Pons (tissue), 1 donor: ENCODE measurements at regions not wholly inside any gene's neighbourhood (a gene's known extent, or its start where the extent isn't known, plus 50 kb on each side); places are given as distances from the start of the nearest gene placed in this dataset.
A peak's percentile ranks its signal among the peaks of the same experiment; 100 is the strongest.

Experiments used
- DNase-seq: peaks from one replicate; pipeline ENCODE4 v3.0.0-alpha.2; 2016; ENCODE audit warnings: low spot score

DNA sequence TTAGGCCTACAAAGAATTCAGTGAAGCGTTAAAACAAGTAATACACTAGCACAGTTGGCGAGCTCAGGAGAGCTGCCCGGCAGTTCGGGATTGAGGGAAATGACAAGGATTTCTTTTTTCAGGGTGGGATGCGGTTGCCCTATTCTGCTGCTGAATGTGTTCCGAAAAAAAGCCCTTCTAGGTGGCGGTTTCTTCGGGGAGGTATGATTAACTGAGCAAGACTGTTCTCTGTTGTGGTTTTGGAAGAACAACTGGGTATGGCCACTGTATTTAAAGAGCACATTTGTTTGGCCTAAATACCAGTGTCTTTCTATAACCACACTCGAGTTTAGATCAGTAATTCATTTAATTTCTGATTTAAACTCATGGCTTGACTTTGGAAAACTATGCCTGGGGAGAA is 459.7 kb upstream of the FAT1 start:
- no peak for DNase-seq

DNA sequence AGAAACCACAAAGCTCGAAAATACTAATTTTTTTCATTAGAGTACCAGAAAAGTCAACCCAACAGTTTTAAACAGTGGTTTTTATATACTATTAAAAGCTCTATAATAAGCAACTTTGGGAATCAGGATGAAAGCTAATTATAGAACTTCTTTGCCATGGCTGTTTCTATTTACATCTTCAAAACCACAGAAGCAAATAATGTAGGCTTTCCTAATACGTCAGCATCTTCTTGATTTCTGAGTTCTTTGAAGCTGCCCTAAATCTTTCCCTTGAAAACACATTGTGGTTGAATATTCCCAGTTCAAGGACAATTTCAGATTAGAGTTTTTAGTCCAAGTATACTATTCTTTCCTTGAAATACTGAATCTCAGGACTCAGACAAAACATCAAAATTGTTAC is 460.2 kb upstream of the FAT1 start:
- no peak for DNase-seq

DNA sequence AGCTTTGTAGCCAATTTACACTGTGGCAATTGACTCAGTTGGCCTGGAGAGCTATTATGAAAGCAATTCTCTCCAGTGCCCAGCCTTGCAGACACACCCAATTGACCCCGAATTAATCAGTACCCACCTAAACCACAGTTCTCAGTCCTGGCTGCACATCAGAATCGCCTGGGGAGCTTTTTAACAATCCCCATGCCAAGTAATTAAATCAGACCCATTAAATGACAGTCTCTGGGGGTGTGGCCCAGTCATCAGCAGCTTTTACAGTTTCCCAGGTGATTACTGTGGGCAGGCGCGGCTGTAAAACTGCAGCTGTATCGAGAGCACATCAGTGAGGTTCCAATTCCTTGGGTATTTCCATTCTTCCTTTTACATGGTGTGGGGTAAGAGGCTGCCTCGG is 460.9 kb upstream of the FAT1 start:
- DNase-seq = no peak

DNA sequence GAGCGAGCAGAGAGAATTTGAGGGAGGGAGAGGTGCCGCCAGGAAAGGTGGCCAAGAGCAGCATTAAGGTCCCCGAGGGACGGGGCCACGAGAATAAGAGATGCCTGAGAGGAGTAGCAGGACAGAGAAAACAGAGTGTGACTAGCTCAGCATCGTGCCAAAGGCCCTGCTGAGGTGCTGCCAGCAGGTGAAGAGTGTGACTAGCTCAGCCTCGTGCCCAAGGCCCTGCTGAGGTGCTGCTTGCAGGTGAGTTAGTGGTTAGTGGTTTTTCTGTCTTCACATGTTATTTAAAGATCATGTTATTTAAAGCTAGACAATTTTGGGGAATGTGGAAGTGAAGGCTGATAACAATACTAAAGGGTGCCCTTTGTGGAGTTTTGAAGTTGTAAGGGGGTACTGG is 464.5 kb upstream of the FAT1 start:
- no peak for DNase-seq

DNA sequence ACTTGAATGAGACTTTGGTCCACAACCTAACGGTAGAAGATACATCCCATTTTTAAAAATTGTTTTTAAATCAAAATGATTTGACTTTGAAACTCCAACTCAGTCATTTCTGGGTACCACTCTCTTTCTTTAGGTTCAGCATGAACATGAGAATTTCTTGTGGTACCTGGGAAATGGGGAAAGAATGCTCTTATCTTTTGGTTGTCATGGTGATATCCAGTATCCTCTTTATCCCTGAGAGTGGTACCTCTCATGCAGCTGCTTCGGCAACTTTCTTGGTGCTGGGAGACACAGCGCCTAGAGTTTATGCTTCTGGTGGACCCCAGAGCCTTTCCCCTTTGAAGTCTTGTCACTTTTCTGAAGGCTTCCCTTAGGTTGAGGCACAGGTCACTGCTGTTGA is 465.1 kb upstream of the FAT1 start:
- no peak for DNase-seq

DNA sequence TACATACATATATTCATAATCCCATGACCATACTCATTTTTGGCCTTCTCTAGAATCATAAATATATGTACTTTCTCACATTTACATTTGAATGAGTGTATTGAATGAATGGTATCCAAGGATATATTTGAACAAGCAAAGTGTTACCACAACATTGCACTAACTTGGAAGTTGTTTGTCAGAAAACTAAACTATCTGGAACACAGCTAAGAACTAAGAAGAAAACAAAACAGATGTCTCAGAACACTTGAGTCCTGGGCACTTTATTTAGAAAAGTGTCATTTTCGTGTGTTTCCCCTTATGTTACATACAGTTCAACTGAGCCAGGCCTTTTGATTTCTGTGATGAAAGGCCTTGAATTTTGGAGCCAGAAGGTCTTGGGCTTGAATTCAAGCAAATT is 466.7 kb upstream of the FAT1 start:
- DNase-seq = no peak

DNA sequence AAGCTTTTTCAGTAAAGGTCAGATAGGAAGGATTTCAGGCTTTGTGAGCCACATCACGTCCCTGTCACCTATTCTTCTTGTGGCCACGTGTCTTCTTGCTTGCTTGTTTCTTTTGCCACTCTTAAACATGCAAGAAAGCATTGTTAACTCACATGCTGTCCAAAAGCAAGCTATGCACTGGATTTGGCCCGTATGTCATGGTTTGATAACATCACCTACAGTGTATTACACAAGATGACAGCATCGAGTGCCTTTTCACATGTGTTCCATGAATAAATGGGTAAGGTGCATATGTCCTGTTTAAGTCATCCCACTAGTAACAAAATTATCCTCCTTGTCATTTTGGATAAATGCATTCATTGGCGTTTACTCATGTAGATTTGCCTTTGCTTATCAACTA is 468.0 kb upstream of the FAT1 start:
- no peak for DNase-seq

DNA sequence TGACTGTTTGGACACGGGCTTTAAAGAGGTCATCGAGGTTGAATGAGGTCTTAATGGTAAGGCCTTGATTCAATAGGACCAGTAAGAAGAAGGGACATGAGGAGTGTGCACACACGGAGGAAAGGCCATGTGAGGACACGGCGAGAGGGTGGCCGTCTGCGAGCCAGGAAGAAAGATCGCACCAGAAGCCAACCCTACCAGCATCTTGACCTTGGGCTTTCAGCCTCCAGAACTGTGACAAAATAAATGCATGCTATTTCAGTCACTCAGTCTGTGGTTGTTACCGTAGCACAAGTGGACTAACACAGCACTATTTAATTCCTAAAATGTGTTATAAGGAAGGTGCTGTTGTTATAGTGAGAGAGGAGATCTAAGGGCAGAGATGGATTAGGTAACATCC is 468.6 kb upstream of the FAT1 start:
- DNase-seq = no peak

DNA sequence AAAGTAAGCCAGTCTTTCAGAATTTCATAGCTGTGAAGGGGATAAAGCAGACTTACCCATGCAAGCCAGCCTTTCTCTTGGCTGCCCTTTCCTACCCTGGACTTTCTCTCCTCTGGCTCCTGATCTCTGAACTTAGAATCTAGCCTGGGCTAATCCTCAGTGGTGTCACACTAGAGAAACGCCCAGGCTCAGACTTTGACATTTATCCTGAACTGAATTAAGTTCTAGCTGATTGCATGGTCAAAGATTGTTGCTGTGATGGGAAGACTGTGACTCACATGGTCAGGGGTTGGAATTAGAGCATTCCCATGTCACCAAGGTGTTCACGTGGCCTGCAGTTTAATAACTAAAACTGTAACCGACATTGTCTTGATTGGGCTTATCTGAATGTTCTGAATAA is 469.5 kb upstream of the FAT1 start:
- no peak for DNase-seq

DNA sequence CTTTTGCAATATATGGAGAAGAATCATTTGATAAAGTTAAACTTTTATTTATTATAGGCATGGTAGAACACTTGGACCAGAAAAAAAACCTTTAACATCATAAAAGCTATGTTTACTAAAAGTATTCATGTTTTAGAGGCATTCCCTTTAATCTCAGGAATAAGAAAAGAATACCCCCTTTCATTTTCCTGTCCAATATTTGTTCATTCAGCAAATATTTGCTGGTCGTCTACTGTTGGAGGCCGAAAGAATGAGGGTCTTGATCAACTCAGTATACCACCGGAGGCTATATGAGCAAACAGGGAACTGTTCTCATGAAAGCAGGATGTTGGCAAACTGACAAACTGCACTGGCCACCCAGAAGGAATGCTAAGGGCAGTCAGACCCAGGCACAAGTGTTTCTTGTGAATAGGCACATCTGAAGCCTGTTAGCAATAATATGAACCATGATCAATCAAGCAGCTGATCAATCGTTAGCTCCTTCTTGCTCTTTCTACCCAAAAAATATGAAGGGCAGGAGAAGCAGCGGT is 480.8 kb upstream of the FAT1 start:
- DNase-seq = no peak

DNA sequence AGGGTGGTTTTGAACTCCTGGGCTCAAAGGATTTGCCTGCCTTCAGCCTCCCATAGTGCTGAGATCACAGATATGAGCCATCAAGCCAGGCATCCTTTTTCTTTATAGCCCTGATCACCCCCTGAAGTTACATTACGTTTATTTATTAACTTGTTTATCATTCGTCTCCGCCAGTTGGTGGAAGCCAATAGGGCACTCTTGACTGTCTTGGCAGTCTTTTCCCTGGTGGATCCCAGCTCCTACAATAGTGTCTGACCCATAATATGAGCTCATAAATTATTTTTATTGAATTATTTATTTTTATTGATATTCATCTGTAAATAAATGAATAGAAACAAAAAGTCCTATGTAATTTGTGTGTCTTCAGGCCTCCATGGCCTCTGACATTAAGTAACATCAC is 484.3 kb upstream of the FAT1 start:
- DNase-seq = no peak

DNA sequence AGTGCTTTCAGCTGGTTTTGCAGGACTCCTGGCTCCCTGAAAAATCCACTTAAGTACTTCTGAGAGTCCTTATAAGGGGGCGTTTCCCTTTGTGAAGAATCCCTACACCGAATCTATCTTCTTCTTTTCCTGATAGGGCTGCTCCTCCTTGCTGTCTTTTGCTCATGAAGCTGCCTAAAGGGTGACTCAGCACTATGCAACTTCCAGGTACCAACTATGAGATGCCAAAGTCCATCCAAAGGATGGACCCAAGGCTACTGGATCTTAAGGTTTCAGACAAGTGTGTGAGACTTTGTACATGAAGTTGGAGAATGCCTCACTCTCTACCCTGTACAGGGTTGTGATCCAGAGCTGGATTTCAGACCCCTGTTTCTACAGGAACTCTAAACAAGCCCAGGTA is 485.0 kb upstream of the FAT1 start:
- DNase-seq = no peak

DNA sequence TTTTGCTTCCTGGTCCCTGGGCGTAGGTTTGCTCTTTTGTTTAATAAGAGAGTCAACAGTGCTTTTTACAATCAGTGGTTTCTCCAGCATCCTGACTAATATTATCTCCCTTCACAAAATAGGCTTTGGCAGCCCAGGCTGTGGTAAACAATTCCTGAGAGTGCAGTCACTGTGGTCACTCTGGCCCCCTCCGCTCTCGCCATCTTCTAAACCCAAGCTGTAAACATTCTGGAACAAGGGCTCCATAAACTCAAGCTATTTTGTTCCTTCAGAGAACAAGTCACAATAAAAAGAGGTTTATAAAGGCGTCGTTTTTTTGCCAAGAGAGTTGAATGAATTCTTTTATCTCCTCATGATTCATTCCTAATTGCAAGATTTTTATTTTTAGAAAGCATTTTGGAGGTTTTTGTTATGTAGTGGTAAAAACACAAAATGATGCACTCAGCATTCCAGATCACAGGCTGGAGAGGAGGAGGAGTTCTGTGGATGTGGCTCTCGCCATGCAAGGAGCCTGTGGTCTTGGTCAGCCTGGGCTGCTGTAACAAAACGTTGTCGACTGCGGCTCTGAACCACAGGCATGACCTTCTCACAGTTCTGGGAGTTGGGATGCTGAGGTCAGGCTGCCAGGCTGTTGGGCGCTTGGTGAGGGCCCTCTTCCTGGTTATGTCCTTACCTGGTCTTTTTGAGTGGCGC is 486.4 kb upstream of the FAT1 start:
- no peak for DNase-seq

DNA sequence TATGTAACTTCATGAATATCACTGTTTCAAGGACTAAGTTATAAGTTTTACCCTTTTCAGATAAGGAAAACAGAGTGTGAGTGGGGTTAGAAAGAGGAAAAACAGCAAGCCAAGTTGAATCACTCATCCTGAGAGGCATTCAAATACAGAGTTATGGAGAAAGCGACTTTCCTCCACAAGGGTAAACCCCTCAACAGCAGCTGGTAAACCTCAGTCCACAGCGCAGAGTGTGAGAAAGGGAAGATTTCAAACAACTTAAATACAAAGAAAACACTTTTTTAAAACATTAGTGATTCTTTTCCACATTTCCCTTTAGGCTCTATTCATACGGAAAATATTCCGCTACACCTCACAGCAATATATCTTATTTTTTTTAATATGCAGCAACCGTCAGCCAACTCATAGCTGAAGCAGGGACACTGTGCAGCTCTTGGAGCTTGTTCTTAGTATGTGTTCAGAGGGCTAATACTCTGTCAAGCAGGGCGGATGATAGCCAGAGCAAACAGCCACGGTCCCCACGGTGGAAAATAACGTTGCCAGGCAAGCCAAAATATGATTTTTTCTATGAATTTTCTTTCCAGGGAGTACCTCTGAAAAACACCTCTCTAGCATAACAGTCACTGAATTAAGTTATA is 488.9 kb upstream of the FAT1 start:
- no peak for DNase-seq

DNA sequence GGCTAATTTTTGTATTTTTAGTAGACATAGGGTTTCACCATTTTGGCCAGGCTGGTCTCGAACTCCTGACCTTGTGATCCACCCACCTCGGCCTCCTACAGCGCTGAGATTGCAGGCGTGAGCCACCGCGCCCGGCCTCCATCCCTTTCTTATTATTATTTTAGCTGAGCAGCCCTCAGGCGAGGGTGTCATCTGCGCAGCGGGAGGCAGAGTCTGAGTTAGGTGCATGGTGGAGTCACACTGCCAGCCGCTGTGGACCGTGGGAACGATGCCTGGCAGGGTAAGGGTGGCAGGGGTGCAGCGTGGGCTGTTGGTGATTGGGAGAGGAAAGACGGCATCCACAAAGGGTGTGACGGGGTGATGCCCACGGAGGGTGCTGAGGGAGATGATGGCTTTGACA is 491.8 kb upstream of the FAT1 start:
- no peak for DNase-seq

DNA sequence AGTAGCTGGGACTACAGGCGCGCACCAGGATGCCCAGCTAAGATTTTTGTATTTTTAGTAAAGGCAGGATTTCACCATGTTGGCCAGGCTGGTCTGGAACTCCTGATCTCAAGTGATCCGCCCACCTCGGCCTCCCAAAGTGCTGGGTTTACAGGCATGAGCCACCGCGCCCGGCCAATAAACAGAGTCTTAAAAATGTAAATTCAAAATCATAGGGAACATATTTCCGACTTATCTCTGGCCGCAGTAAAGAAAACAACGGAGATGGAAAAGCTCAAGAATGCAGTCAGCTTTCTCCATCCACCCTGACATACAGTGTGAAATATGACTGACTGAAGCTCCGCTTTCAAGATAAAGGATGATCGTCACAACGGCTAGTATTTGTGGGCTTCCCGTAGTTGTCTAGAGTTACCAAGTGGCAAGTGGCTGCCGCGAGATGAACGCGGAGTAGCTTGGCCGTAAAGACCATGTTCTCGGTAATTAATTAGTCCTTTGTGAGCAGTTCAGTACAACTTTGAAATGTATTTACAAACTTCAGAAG is 495.1 kb upstream of the FAT1 start:
- no peak for DNase-seq

DNA sequence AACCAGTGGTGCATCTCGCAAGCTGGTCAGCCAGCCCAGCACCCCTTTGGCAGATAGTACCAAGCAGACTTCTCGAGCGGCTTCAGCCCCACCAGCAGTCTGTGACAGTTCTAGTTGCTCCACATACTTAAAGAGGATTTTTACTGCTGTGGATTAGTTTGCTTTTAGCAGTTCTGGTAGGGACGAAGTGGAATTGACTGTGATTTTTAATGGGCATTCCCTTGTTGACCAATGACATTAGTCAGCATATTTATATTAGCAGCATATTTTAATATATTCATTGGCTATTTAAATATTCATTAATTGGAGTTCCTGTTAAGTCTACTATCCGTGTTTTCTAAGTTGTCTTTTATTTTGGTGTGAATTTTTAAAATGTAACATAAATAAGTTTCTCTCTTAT is 500.9 kb upstream of the FAT1 start:
- DNase-seq = no peak

DNA sequence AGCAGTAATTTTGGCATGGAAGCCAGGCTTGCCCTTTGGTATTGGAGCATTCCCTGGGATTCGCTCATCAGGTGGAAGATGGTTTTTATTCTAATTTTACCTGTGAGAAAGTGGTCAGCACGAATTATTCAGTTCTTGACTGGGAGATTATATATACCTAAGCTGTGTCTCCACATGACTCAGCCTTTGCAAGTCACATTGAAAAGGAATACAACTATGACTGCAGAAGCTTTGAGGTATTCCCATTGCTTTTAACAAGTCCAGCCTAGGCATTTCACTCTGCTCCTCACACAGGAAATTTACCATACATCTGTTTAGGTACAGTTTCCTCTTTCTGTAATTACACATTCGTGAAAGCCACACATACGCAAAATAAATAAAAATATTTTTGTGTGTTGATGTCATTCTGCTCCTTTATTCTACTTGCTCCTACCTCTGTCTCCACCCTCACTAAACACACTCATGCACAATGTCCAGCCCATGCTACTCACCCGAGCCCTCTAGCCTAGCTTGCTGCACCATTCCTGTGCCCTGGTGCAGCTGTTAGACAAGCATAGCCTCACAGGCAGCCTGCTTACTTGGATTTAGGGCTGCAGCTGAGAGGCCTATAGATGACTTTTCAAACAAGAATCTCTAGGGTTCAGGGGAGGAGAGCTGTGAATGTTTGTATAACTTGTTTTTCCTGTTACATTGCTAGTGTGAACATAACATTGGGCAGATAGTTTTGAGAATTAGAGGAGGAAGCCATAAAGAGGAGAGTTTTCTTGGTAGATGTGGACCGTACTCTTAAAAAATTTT is 504.4 kb upstream of the FAT1 start:
- no peak for DNase-seq

DNA sequence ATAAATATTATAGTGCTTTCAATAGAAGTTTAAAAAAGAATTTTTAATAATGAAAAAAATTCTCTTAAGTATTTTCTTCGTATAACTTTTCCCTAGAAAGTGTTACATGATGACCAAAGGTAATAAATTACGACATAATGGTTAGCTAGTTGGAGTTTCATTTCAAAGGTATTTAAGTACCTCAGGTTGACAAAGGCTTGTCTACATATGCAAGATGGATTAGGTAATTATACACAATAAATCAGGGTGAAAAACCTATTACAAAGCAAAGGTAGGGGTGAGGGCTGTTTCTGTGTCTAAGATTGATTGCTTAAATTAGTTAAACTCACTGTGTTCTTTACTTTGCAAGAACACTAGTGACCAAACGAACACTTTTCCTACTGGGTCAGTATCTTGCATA is 508.5 kb upstream of the FAT1 start:
- DNase-seq = no peak

DNA sequence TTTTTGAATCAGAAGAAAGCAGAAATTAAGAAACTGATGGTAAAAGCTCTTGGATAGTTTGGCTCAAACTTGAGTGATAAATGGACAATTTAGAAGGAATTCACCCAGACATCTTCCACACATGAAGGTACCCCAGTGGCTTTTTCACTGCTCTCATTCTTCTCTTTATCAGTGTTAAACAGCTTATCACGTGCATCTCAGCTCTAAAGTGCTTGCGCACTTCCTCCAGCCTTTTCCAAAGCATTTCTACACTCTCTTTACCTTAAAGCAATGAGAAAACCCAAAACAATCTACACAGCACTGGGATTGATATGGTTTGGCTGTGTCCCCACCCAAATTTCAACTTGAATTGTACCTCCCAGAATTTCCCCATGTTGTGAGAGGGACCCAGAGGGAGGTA is 509.1 kb upstream of the FAT1 start:
- no peak for DNase-seq

DNA sequence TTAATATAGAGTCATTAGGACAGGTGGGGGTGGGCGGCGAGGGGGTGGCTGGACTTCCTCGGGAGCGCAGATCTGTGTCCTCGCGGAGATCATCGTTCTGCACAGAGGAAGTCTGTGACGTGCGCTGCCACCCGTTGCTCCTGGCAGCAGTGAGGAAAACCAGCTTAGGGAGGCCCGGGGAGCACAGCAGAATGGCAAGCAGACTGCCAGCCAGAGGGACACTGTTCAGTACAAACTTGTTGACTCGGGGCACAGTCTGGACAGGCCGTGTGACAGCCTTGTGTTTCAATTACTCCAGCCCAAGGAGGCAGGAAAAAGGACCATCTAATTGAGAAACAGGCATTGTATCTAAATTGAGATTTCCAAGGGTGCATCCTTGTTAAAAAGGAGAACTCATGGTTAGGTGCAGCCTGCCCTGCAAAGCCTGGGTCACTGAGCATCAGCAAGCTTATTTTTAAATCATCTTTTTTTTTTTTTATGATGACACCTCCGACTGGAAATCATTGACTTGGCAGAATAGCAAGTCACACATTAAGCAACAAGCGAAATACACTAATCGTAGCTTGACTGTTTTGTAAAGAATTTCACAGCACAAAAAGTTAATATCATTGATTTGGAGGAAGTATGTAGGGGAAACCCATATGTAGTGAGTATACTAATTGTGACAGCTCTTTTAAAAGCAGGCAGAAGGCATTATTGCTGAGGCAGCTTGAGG is 512.0 kb upstream of the FAT1 start:
- DNase-seq = peak; percentile 44

DNA sequence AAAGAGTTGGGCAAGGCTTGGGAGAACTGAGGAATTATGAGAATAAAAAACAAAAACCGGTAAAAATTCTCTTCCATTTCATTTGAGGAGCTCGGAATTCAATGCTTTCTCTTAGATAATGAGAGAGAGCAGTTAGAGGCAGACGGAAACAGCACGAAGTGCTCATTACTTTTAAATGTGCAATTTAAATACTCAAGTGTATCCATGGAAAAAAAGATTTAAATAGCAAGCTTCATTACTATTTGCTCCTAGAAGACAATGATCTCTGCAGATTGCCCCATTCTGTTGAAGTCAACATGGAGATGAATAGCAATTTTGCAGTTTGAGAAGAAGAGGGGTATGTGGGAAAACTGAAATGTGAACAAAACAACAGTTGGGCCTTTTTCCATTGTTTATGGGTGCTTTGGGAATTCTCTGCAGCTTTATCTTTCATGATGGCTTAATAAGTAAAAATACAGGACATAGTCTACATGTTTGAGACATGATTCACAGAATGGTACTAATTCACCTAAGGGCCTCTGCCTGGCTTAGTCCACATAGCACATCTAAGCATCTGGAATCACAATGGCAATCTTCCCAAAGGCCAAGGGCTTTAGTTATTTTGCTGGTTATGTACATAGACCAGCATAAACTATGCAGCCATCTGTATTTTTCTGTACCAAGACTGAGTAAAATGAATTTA is 512.7 kb upstream of the FAT1 start:
- DNase-seq = no peak
